ENCODE measurements at regions not wholly inside any gene's neighbourhood (a gene's known extent, or its start where the extent isn't known, plus 50 kb on each side); places are given as distances from the start of the nearest gene placed in this dataset.

GRCh38 chr5:171681061-171681460, 104.6 kb upstream of the SMIM23 start:
- intact Hi-C loops (cut with DNase I): no loop called here

GRCh38 chr5:171681677-171682076, 103.9 kb upstream of the SMIM23 start:
- intact Hi-C loops (cut with DNase I): no loop called here
- Histone ChIP-seq H3K4me1 (peaks cover 0 to 2% of the 10 kb centered on the region in 2 donors), H3K27ac (no peak overlapping the region), H3K9me3 (no peaks in the 10 kb centered on the region), H3K36me3 (no peaks in the 10 kb centered on the region), H3K27me3 (no peaks in the 10 kb centered on the region), H3K4me3 (no peak overlapping the region)
- no peak for TF ChIP-seq CTCF (IDR thresholded peaks at IDR 0.05)
- DNase-seq (ENCODE audit: low spot score in 2 of 2): no peak

More at GRCh38 chr5:171681061-171681460, 104.6 kb upstream of the SMIM23 start:
- Histone ChIP-seq H3K27ac (no peak overlapping the region), H3K9me3 (no peaks in the 10 kb centered on the region), H3K27me3 (no peaks in the 10 kb centered on the region), H3K4me3 (no peak overlapping the region), H3K36me3 (no peaks in the 10 kb centered on the region), H3K4me1 (peaks cover 0 to 2% of the 10 kb centered on the region in 2 donors)
- no peak for TF ChIP-seq CTCF (IDR thresholded peaks at IDR 0.05)
- DNase-seq (ENCODE audit: low spot score in 2 of 2): no peak

GRCh38 chr5:171682801-171683200, 102.8 kb upstream of the SMIM23 start:
- Histone ChIP-seq H3K9me3 (no peaks in the 10 kb centered on the region), H3K27ac (no peak overlapping the region), H3K4me1 (peaks cover 0 to 2% of the 10 kb centered on the region in 2 donors), H3K4me3 (no peak overlapping the region), H3K36me3 (no peaks in the 10 kb centered on the region), H3K27me3 (no peaks in the 10 kb centered on the region)
- intact Hi-C loops (cut with DNase I): no loop called here
- no peak for DNase-seq (ENCODE audit: low spot score in 2 of 2)
- TF ChIP-seq CTCF (IDR thresholded peaks at IDR 0.05): no peak

DNA sequence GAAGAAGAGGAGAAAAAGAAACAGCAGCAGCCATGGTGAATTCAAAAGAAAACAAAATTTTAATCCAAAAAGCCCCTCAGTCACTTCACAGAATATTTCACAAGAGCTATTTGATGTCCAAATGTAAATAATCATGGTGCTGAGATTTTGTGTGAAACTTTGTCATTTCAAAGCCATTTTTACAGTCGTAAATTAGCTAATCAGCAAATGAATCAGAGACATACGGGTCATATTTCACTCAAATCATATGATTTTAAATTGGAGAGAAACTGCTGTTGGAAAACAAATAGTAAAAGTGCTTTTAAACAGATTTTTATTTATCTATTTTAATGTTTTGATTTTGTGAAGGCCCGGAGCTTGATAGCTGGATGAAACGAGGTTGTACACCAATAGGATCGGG, 101.4 kb upstream of the SMIM23 start:
- Histone ChIP-seq H3K27ac (no peak overlapping the region), H3K9me3 (no peaks in the 10 kb centered on the region), H3K4me1 (peaks cover 0 to 2% of the 10 kb centered on the region in 2 donors), H3K27me3 (no peaks in the 10 kb centered on the region), H3K36me3 (no peaks in the 10 kb centered on the region), H3K4me3 (no peak overlapping the region)
- DNase-seq (ENCODE audit: low spot score in 2 of 2): no peak
- TF ChIP-seq CTCF (IDR thresholded peaks at IDR 0.05): no peak
- intact Hi-C loops (cut with DNase I): no loop called here

DNA sequence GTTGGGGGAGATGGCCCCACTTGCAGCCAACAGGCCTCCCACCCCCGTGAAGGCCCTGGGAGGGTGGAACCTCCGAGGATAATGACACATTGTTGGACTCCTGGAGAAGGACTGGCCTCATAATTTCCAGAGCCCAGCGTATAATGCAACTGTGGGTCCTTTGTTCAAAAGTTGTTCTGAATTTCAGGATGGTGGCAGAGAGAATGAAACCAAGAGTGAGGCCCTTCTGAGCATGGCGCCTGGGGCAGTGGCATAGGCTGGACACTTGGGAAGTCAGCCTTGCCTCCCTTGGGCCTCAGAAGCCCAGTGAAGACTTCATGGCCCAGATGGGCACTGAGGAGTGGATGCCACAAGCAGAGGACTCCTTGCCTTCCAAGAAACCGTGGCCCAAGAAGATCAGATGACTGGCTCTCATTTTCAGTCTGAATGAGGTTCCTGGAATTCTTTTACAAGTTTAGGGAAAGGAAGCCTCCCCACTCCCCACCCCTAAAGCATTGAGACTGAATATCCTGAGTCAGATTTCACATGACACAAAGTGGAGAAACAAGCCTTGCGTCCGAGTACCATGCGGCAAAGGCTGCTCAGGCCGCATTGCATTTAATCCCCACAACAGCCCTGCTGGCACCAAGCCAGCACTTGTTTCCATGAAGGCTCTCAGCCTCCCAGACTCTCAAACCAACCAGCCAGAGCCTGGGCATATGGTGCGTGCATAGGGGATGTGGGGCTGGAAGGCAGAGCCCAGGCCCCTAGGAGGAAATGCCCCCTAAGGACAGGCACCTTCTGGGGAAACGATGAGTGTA, 96.7 kb upstream of the SMIM23 start:
- no peak overlapping the region for H3K4me3 ChIP-seq
- no peaks in the 10 kb centered on the region for H3K9me3 ChIP-seq
- H3K27ac ChIP-seq: no peak overlapping the region
- no peaks in the 10 kb centered on the region for H3K27me3 ChIP-seq
- H3K4me1 ChIP-seq: no peaks in the 10 kb centered on the region
- intact Hi-C loops (cut with DNase I): no loop called here
- DNase-seq (ENCODE audit: low spot score in 2 of 2): no peak
- H3K36me3 ChIP-seq: no peaks in the 10 kb centered on the region
- no peak for TF ChIP-seq CTCF (IDR thresholded peaks at IDR 0.05)

All from ascending aorta (tissue), 2 donors.